NCI-H128 (cell line): ENCODE measurements at regions not wholly inside any gene's neighbourhood (a gene's known extent, or its start where the extent isn't known, plus 50 kb on each side); places are given as distances from the start of the nearest gene placed in this dataset.

Experiments
- DNase-seq: peaks from one replicate; lab custom pipeline; 2025; ENCODE audit not compliant: unreplicated experiment; lab: John Stamatoyannopoulos, UW

GRCh38 chr3:177524742-177525141 is 327.5 kb upstream of the TBL1XR1 start:
- no peak for DNase-seq

- DNase-seq = no peak
These were observed 328.1 kb upstream of the TBL1XR1 start for GRCh38 chr3:177525414-177525813.

DNA sequence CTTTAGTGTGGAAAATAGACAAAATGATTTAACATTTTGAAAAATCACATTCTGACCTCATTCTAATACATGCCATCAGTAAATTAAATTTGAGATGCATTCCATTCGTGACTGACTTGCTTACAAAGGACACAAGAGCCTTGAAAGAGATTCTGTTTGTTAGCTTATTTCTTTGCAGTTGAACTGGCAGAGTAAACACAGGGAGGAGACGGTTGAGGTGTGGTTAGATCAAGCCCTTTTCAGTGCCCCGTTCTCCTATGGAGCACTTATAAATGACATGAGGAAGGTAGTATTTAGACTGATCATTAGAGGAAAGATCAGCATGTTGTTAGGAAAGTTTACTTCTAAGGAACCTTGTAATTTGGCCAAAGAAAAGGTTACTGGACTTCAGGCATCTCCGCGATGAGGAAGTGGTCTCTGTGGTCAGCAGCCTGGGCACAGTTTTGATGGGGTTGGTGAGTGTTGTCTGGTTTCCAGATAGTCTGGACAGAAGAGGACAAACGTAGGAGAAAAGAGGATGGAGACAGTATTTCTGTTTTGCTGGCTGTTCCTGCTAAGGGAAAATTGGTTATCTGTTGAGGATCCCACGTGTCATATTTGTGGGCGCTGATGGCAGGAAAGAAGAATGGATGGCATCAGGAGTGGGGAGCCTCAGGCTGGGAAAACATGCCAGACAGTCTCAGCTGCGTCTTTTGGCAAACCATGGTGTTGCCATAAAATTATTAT is 328.9 kb upstream of the TBL1XR1 start:
- DNase-seq = no peak

- DNase-seq = no peak
These were observed 329.9 kb upstream of the TBL1XR1 start for GRCh38 chr3:177527182-177527581.

DNA sequence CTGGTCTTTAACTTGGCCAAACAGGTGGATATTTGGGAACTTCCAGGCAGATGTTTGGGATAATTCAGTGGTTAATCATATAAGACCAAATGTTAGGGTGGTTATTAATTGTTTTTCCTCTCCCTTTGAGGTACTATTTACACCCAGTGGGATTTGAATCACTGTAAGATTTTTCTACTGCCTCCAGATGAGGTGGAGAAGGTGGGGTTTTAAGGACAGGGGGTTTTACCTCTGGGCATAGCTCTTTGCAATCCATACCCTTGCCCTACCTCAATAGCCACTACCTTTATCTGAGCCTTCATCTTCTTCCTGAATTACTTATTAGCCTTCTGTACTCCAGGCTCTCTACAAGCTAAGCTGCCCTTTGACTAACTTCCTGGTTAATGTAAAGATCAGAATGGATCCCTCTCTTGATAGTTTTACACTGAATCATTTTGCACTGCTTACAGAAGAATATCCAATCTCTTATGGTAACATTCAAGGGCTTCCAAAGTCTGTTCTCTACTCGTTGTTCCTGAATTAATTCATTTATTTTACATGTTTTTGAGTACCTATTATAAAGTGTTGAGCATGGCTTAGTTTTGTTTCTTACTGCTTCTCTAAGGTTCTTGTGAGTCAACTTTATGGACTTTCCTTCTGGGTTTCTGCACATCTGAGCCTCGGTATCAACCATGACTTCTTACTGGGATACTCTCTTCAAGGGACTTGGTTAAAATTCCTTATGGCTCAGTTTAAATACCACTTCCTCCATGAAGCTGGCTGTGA is 331.2 kb upstream of the TBL1XR1 start:
- no peak for DNase-seq

DNA sequence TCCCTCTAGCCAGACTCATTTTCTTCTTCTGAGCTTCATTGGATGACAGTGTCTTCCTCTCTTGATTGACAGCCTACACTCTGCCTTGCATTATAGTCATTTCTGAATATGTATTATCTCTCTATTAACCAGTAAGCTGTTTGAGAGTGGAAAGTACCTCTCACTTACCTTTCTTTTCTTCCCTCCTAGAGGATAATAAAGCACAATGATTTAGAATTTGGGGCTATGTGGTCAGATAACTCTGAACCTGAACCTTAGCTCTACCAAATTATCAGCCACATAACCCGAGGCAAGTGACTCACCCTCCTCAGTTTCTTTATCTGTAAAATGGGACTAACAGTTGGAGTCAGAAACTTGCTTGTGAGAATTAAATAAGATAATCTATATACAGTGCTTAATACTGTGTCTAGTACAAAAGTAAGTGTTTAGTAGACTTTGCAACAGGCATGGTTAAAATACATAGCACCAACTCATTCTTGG is 331.8 kb upstream of the TBL1XR1 start:
- no peak for DNase-seq

DNA sequence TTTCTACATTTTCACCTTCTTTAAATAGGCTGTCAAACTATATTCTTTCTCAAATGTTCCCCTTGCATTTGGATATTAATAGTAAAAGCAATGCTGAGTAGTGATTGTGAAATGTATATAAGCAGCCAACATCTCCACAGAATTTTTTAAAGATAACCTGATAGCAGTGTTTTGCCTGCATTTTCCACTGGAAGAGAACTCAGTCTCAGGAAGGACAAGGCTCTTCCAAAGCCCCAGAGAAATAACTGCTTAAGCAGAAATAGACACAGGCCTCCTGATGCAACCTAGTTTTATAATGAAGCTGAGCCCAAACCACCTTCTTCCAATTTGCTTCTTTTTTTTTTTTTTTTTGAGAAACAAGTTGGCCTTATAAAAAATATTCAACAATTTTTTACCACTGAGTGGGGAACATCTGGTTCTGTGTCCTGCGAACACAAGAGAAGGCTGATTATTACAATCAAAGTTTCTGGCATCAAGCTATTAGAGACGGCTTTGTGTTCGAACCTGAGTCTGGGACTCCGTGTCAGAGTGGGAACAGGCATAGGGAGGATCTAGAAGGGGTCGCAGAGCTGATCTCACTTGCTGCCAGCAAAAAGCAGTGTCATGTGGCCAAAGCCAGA is 332.5 kb upstream of the TBL1XR1 start:
- DNase-seq = no peak

DNA sequence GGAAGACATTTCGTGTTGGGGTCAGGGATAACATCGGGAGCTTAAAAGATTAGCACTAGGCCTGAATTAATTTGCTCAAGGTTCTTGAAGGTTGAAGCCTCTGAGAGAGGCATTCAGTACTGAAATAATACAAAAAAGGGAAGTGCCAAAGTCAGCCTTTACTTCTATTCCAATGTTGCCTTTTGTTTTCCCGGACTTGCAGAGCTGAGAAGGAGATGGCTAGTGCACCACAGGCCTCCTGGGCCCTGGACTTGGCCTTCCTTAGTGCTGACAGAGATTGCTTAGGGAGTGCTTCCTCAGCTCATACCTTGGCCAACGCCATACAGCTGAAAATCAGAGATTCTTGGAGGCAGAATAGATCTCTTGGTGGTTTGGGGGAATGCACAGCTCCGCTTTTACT is 333.6 kb upstream of the TBL1XR1 start:
- no peak for DNase-seq

DNA sequence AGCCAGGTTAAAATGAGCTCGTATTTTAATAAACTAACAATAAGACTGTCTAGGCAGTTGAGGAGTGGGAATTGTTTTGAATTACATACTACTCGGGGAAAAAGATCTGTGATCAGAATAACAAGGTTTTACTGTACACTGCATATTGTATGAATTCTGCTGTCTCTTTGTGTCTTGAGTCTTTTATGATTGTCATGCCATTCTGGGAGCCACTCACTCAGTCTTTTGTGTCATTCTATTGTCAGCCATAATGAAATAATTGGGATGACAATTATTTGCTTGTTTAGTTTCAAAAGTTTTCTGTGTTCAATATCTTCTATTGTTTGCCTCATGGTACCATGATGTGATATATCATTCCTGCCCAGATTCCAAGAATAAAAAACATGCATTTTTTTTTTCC is 339.6 kb upstream of the TBL1XR1 start:
- no peak for DNase-seq

GRCh38 chr3:177537612-177538011 is 340.3 kb upstream of the TBL1XR1 start:
- DNase-seq = no peak

DNA sequence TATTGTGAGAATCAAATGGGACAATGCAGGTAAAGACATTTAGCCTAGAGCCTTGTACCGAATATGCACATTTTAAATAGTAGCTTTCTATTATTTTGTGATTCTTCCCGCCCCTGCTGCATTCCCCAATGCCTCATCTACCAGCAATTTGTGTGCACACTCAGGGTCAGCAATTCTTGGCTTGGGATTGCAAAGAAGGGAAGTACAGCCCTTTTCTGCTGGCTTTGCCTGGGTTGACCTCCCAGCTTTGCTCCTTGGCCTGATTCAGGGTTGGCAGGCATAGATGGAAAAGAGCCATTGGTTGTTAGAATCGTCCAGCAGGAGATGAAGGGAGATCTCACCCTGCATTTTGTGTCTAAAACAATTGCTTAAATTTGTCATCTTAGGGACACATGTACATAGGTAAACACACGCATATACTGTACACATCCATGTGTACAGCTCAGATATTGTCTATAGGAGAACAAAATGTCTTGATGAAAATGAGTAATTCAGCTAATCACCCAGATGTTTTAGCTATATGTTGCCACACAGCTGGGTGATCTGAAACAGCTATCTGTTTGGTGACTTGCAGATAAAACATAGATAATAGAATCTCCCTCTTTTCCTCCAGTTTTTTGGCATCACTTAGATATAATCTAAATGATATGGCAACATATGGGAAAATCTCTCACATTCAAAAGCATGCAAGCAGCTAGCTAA is 340.9 kb upstream of the TBL1XR1 start:
- no peak for DNase-seq

DNA sequence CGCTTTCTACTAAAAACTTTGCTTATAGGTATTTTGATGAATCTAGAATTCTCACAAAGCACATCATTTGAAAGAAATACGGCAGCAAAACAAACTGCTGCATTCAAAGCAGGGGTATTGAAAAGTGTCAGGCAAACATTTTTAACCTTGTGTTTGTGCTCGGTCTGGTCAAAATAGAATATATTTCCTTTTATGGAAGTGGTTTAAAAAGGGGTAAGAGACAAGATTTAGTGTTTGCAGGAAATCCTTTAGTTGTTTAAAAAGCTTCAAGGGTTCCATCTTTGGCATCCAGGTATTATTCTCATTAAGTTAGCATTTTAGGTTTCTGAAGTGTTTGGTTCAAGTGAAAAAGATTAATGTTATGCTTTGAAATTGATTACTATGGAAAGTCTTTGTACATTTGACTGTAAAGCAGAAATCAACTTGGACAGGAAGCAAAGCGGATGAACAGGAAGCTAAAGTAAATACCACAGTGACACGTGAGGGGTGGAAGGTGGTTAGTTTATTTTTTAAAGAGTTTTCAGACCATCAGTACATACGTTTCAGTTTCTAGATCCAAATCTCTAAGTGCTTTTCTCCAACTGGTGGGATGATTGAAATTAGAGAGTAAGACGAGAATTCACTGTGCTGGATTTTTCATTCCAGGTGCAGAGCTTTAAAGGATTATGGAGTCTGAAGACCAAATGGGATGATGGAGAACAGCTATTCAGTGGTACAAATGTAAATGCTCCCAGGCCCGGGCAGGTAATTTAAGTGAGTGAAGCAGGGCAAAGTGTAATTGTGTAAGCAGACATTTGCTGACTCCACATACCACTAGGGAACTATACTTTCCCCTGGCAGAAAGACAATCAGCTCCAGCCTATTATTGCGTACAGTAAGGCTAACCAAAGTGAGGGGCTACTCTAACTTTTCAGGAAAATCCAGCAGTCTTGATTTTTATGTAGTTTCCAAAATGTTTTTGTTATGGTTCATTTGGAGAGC is 341.8 kb upstream of the TBL1XR1 start:
- DNase-seq = no peak

DNA sequence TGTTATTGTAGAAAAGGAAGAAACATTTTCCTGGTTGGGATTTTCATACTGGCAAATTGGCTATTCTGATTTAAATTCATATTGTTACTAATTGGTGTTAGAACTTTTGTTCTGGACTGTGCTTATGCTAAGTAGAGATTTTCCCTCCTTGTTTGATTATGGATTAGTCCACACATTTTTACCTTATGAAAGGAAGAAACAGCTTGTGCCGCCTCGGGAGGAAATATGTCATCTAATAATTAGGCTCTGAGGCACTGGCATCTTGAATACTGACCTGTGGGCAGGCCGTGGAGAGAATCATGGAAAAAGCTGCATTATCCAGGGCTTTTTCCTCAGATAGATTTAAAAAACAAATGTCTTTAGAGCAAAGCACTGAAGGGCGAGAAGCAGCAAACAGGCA is 344.3 kb upstream of the TBL1XR1 start:
- DNase-seq = no peak

DNA sequence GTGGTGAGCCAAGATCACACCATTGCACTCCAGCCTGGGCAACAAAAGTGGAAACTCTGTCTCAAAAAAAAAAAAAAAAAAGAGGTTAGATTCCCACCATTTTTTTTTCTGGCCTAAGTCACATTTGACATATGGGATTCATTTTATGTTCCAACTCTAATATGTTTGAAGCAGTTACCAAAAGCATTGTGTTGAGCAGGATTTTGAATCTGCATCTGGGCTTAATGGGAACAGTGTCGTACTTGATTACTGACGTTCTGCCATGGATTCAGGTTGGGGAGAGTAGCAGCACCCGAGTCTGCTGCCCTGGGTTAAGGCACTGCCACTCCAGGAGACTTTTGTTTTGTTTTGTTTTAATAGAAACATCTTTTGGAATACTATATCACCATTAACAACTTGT is 348.7 kb upstream of the TBL1XR1 start:
- DNase-seq = no peak

DNA sequence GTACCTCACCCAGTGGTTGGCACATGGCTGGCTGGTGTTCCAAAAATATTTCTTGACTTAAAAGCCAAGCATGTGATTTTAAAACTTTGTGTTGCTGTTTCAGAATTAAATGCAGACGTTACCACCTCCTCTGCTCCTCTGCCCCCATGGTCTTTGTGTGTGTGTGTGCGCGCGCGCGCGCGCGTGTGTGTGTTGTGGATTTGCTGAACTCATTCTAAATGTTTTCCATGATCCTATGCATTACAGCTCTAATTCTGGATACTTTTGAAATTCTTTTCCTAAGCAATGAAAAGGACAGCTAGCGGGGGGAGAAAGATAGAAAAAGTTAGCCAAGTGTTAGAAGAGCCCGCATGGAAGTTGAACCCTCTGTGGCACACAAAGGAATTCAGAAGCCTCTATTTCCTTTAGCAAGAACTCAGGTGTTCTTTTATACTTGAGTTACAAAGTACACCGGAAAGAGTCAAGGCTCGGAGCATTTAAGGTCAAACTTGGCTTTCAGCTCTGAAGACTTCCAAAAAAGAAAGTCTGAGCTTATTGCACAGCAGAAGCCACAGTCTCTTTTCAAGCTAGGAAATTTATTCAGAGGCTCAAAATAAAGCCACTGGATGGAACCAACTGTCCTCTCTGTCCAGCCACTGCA is 350.5 kb upstream of the TBL1XR1 start:
- DNase-seq = no peak

- no peak for DNase-seq
These were observed 353.4 kb upstream of the TBL1XR1 start for GRCh38 chr3:177550667-177551066.

GRCh38 chr3:177551431-177551836 is 354.2 kb upstream of the TBL1XR1 start:
- no peak for DNase-seq

DNA sequence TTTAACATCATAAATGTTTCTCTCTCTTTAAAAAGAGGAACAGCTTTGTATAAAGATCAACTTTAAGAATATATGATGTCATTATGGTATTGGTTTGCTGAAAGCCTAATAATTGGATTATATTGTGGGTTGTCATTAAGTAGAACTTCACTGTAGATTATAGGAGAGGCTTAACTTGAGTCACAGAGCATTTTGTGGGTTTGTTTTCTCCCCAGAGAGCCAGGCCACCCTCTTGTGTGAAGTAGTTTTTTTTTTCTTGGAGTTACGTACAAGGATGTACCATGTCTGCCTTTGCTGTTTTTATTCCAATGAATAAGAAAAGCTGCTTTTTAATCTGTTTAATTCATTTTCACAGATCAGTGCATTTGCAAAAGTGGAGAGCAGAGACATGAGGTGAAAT is 354.8 kb upstream of the TBL1XR1 start:
- DNase-seq = no peak

DNA sequence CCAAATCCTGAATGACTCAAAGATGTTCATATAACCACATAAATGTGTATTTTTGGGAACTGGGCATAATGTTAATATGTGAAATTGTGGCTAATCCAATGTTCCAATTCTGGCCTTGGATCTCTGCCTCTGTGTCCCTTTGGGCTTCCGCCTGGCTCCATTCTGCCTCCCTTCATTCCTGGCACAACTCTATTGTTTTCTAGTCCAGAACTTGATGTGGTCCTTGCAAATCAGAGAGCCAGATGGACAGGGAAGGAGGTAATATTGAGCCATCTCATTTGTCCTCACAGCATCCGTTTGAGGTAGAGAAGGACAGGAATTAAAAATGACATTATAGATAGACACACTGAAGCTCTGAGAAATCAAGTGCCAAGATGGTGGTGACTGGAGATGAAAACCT is 355.7 kb upstream of the TBL1XR1 start:
- DNase-seq = no peak

DNA sequence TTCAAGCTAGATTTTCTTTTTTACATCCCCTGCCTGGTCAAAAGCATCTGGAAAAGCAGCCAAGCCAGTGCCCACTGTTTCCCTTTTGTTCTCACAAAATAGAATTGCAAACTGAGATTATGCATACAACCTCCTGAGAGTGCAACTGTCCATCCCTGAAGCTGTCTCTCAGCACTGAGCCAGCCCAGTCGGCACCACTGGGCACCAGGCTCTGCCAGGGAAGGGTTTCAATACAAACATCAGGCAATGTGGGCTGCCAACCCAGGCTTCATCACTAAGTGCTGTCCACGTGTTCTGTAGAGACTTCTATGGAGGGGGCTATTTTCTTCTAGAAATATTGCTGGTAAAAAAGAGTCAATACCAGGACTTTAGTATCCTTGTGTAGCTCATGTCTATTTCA is 356.3 kb upstream of the TBL1XR1 start:
- no peak for DNase-seq
